ENCODE measurements at regions not wholly inside any gene's neighbourhood (a gene's known extent, or its start where the extent isn't known, plus 50 kb on each side); places are given as distances from the start of the nearest gene placed in this dataset.
"Not testable (repeated sequence)": the region's sequence is repeated elsewhere in the genome, so short reads cannot be mapped to it uniquely, and the experiment has no call there.

- no peak for FAIRE-seq
These were observed 619.3 kb downstream of the SI start for GRCh38 chr3:164458986-164459385.

DNA sequence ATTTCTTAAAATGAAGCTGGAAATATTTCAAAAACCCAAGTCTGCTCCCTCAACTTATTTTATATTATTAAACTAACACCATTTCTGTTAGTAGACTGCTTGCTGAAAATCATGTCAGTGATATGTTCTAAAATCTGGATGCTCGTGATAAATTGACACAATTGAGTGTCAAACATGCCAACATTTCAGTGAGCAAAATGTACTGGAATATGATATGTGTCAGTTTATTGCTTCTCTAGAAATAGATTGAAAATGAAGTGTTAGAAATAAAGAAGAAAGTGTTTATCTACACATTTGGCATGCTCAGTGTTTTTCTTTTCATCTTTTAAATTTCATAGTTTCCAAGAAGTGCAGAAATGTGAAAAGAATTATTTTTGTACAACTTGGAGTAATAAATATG lies 624.6 kb downstream of the SI start:
- FAIRE-seq: no peak

DNA sequence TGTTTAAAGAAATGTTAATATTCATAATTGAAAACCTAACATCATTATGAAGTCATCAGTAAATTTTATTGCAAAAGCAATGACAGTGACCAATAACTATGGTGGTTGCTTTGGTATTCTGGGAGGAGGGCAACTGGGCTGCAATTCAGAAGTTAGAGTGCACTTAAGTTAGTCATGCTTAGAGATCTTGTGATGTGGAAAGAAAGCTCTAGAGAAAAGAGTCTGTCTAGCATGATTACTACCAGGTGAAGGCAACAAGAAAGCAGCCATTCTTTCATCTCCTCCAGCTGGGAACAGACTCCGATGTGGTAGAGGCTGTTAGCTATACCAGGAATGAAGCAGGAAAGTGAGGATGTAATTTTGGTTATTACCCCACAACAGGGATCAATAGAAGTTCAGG lies 625.6 kb downstream of the SI start:
- no peak for FAIRE-seq

GRCh38 chr3:164451072-164451910 lies 627.0 kb downstream of the SI start:
- no peak for FAIRE-seq

- FAIRE-seq: no peak
These were observed 627.9 kb downstream of the SI start for GRCh38 chr3:164450276-164450905.

DNA sequence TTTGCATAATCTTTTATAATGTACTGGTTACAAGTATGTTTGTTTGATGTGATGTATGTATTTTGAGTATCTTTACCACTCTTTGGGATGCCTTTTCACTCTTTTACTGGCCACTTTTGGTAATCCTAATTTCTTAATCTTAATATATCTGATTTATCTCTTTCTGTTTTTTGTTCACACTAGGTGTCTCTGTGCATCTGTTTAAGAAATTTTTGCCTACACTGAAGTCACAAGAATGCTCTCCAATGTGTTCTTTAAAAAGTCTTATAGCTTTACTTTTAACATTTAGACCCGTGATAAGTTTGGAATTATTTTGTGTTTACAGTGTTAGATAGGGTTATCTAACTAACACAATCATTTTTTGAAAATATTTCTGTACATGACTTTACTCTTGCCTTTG lies 659.1 kb downstream of the SI start:
- no peak for FAIRE-seq

- FAIRE-seq: no peak
These were observed 659.9 kb downstream of the SI start for GRCh38 chr3:164418414-164418813.

DNA sequence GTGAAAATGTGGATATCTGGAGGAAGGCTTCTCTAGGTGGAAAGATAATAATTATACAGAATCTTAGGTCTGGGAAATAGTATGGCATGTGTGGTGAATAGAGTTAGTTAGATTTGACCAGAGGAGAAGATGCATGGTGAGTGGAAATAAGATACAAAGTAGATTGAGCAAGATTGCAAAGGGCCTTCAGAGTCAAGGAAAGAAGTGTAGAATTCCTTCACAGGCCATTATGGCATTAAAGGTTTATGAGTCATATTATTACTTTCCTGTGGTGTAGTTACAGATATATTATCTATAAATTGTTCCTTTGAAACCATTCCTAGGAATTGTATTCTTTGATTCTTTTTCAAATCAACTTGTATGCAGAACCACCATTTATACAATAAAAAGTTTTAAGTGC lies 660.3 kb downstream of the SI start:
- no peak for FAIRE-seq

GRCh38 chr3:164416491-164417222 lies 661.6 kb downstream of the SI start:
- no peak for FAIRE-seq

DNA sequence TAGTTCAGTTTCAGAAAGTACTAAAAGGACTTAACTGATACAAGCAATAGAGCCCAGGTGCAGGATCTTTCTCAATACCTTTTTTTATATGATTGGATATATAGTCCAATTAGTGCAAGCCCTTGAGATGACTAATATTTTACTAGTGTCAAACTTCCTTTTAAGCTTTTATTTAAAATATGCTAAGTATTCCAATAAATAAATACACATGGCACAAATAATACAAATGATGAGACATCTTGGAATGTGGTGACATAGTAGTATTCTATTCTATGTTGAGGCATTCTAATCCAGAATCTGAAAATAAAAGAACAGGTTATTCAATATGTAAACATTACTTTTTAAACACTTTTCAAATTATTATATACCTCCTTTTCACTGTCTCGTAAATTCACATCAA lies 670.0 kb downstream of the SI start:
- FAIRE-seq: no peak

- FAIRE-seq: no peak
These were observed 671.2 kb downstream of the SI start for GRCh38 chr3:164407111-164407510.

DNA sequence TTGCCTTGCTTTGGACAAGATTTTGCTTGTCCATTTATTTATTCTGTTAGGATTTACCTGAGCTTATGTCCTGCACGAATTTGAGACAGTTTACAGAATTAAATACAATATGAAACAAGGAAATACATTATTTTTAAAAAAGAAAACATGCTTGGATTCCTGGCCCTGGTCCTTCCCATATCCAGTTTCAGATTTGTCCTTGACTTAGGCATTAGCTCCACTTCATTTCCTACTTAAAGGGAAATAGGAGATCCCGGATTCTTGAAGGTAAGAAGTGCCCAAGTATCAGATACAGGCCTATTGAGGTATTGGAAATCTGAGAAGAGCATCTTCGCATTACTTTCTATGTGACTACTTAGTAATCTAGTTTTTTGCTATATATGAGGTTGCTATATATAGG lies 672.0 kb downstream of the SI start:
- no peak for FAIRE-seq

- no peak for FAIRE-seq
These were observed 676.4 kb downstream of the SI start for GRCh38 chr3:164401923-164402322.

DNA sequence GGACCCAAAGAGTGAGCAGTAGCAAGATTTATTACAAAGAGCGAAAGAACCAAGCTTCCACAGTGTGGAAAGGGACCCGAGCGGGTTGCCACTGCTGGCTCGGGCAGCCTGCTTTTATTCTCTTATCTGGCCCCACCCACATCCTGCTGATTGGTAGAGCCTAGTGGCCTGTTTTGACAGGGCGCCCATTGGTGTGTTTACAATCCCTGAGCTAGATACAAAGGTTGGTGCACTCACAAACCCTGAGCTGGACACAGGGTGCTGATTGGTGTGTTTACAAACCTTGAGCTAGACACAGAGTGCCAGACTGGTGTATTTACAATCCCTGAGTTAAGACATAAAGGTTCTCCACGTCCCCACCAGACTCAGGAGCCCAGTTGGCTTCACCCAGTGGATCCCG lies 676.9 kb downstream of the SI start:
- not testable (repeated sequence) for FAIRE-seq

GRCh38 chr3:164397462-164397861 lies 680.8 kb downstream of the SI start:
- FAIRE-seq: no peak

GRCh38 chr3:164393171-164393570 lies 685.1 kb downstream of the SI start:
- no peak for FAIRE-seq

GRCh38 chr3:164390046-164390445 lies 688.2 kb downstream of the SI start:
- FAIRE-seq: peak; percentile 85

DNA sequence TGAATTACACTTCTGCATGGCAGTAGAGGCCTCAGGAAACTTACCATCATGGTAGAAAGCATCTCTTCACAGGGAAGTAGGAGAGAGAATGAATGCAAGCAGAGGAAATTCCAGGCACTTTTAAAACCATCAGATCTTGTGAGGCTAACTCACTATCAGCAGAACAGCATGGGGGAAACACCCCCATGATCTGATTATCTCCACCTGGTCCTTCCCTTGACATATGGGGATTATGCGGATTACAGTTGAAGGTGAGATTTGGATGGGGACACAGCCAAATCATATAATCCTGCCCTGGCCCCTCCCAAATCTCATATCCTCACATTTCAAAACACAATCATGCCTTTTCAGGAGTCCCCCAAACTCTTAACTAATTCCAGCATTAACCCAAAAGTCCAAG lies 691.1 kb downstream of the SI start:
- FAIRE-seq: no peak

DNA sequence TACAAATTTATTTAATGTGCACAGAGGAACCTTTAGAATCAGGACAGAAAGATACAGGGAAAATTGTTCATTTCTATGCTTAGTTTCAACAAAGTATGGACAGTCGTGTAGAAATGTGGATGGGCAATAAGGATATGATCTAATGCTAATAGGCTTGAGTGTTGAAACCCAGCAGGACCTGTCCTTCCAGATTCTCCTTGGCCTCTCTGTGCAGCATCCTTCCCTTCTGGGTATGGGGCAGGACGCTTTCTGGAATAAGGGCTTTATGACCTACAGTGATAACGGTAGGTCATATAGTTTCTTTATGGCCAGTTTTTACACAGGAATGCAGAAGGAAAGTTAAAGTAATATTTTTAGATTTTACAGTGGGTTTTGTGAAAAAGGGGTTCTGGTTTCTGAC lies 698.1 kb downstream of the SI start:
- no peak for FAIRE-seq

DNA sequence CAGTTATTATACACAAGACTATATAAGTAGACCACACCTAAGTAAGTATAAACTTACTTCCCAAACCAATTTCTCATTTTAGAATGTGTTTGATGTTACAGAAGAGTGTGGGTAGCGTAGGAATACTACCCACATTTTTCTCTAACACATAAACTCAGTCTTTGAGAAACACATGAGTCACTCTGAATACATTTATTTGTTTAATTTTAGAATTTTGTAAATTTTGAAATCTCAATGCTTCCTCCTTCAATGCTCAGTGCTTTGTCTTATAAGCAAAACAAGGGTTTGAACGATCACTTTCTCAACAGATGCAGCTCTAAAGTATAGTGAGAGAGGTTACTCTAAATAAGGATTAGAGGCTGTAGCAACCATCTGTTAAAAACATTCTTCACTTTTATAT lies 700.8 kb downstream of the SI start:
- FAIRE-seq: no peak

GRCh38 chr3:164375995-164376394 lies 702.3 kb downstream of the SI start:
- FAIRE-seq: no peak

GRCh38 chr3:164375538-164375937 lies 702.8 kb downstream of the SI start:
- FAIRE-seq: no peak

DNA sequence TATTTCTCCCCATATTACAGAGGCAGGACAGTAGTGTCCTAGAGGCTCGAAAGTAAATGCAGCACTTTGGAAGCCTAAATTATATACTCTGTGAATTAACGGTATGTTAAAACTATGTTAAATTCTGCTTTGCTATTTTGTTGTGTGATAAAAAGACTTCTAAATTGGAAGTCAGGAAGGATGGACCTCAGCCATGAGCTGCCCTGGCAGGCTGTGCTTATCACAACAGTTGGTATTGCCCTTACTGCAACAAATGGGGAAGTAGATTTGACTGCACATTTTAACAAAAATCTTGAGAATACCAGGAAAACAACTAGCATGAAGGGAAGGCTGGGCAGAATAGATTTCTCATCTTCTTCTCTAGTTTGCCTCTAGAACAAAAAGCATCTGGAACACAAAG lies 706.6 kb downstream of the SI start:
- FAIRE-seq: no peak

DNA sequence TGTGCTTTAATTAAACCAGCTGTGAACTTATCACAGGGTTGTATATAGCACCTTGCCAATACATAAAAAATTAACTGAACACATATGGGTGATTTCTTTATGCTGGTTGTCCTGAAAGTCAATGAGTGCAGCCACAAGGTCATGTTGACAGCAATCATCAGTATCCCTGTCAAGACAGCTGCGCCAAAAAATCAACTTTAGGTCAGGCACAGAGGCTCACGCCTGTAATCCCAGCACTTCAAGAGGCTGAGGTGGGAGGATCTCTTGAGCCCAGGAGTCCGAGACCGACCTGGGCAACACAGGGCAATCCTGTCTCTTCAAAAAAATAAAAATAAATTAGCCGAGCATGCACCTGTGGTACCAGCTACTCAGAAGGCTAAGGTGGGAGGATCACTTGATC lies 707.3 kb downstream of the SI start:
- FAIRE-seq: no peak

All from G401.6 (cell line).